Hematopoietic multipotent progenitor cell treated with erythropoietin and hydrocortisone succinate and interleukin-3 and kit ligand, for 8 days (in vitro differentiated cells): ENCODE measurements at regions not wholly inside any gene's neighbourhood (a gene's known extent, or its start where the extent isn't known, plus 50 kb on each side); places are given as distances from the start of the nearest gene placed in this dataset.
"Not testable (repeated sequence)": the region's sequence is repeated elsewhere in the genome, so short reads cannot be mapped to it uniquely, and the experiment has no call there.

Source experiments
- DNase-seq: peaks from one replicate; pipeline ENCODE4 v3.0.0-alpha.2; 2015

DNA sequence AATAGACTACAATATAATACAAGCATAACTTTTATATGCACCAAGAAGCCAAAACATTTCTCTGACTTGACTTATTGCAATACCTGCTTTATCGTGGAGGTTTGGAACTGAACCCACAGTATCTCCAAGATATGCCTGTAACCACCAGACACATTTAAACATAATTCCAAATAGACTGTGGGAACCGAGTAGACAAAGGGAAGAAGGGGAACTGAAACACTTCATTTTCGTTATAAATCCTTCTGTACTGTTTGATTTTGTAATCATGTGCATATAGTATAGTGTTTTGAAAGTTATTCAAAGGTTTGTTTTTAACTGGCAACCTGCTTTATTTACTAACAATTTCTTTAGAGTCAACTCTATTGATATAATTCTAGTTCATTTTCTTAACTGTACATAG is 154.9 kb upstream of the BEND6 start:
- DNase-seq = no peak

GRCh38 chr6:56798163-56798562 is 155.5 kb upstream of the DST start:
- no peak for DNase-seq

- no peak for DNase-seq
Measured at GRCh38 chr6:56796196-56796532, 153.5 kb upstream of the DST start.

- no peak for DNase-seq
Measured at GRCh38 chr6:56795466-56796195, 152.9 kb upstream of the DST start.

DNA sequence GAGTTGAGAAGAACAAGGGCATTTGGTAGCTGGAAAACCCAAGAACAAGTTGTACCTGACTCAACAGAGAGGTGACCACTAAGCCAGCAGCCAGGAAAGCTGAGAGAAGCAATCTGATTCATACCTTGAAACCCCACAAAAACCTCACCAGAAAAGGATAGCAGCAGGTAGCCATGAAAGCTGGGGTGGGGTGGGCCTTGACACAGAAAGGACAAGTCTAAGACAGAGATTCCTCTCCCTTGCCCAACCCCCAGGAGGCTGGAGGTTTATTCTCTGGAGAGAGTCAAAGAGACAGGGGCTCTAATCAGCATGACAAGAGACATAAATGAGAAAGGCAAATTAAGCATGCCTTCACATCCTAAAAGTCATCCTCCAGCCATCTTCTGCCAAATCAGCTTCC is 151.7 kb upstream of the DST start:
- no peak for DNase-seq

- no peak for DNase-seq
Measured at GRCh38 chr6:56793938-56794337, 151.2 kb upstream of the DST start.

DNA sequence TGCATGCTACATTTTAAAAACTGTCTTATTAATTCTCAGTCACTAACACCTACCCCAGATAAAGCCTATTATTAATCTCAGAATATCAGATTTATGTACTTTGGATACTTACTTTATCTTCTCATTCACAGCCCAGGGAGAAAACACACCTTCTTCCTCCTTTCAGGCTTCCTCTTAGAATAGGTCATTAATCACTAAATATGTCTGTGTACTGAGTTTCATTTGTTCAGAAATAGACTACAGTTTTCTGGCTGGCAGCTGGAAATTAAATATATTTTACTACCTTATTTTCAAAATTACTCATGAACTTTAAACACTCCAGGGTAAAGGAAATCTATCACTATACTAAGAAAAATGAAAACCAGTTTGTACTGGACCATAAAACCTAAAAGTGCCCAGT is 147.7 kb upstream of the DST start:
- DNase-seq = no peak

DNA sequence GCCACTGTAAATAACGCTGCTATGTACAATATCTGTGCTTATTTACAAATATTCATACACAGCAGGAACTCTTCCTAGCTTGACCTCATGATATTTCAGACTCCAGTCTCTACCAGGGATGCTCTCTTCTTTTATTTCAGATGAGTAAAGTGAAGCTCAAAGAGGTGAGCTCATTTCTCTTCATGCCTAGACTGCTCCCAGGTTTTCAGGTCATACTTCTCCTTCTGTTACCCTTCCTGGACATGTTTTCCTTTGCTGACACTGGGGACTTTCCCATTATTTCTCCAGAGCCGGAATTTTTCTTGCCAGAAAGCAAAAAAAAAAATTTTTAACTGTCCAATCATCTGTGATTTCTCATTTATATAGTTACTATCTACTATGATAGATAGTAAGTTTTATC is 147.2 kb upstream of the DST start:
- no peak for DNase-seq

GRCh38 chr6:56789342-56789741 is 146.7 kb upstream of the DST start:
- no peak for DNase-seq

- no peak for DNase-seq
Measured at GRCh38 chr6:56787209-56787608, 144.5 kb upstream of the DST start.

DNA sequence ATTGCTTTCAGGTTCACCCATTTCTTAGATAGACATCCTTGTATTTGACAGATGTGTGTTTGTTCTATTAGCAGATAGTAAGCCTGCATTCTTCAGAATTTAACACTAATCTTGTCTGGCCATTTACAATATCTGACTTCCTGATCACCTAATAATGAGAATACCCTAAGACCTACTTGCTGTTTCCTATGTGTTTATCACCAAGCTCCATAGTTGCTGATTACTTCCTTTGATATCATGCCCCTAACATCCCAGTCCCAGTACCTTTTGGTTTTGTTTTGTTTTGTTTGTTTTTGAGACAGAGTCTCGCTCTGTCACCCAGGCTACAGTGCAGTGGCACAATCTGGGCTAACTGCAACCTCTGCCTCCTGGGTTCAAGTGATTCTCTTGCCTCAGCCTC is 143.6 kb upstream of the DST start:
- no peak for DNase-seq

- not testable (repeated sequence) for DNase-seq
Measured at GRCh38 chr6:56785536-56785935, 142.8 kb upstream of the DST start.

DNA sequence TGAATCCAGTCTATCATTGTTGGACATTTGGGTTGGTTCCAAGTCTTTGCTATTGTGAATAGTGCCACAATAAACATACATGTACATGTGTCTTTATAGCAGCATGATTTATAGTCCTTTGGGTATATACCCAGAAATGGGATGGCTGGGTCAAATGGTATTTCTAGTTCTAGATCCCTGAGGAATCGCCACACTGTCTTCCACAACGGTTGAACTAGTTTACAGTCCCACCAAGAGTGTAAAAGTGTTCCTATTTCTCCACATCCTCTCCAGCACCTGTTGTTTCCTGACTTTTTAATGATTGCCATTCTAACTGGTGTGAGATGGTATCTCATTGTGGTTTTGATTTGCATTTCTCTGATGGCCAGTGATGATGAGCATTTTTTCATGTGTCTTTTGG is 137.4 kb upstream of the DST start:
- DNase-seq = not testable (repeated sequence)

DNA sequence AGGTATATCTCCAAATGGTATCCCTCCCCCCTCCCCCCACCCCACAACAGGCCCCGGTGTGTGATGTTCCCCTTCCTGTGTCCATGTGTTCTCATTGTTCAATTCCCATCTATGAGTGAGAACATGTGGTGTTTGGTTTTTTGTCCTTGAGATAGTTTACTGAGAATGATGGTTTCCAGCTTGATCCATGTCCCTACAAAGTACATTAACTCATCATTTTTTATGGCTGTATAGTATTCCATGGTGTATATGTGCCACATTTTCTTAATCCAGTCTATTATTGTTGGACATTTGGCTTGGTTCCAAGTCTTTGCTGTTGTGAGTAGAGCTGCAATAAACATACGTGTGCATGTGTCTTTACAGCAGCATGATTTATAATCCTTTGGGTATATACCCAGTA is 135.8 kb upstream of the DST start:
- DNase-seq = not testable (repeated sequence)

- no peak for DNase-seq
Measured at GRCh38 chr6:56775498-56776166, 132.9 kb upstream of the DST start.

DNA sequence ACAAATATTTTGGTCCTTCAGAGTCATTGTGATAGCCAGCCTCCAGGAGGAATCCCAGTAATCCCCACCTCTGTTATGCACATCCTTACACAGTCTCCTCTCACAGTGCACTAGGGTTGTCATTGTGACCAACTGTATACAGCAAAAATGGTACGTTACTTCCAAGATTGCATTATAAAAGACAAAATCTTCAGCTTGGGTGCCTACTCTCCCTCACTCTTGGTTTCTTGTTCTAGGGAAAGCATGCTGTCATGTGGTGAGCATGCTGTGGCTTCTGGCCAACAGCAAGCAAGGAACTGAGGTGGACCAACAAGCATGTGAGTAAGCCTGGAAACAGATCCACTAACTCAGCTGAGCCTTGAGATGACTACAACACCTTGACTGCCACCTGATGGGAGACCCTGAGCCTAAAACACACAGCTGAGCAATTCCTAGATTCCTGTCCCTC is 130.1 kb upstream of the DST start:
- no peak for DNase-seq

DNA sequence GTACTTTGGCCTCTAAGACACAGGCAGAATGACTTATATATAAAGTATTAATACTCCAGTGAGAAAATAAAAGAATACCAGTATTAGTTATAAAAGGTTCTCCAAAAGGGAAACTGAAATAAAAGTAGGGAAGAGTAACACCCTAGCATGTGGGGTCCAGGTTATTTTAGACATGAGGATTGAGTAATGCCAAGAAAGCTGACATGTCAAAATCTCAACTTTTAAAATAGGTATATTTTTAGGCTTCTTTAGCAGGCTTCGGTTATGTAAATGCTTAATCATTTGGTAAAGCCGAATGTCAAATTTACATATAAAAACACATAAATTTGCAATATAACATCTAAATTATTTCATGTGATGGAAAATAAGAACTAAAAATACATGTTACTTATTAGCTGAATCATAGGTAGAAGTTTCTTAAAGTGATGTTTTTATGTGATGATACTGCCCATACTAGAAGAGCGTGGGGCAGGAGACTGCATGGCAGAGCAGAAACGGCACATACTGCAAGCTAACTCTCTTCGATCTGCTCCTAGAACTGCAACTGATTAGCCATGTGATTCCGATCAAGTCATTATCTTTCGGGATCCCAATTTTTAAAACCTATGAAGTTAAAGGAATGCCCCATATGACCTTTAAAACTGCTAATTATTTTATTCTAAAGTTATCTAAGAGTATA is 129.4 kb upstream of the DST start:
- no peak for DNase-seq

- no peak for DNase-seq
Measured at GRCh38 chr6:56771189-56771588, 128.5 kb upstream of the DST start.

GRCh38 chr6:56770011-56770520 is 127.4 kb upstream of the DST start:
- no peak for DNase-seq

- DNase-seq = no peak
Measured at GRCh38 chr6:56767892-56768531, 125.3 kb upstream of the DST start.

- DNase-seq = no peak
Measured at GRCh38 chr6:56767435-56767834, 124.7 kb upstream of the DST start.

- no peak for DNase-seq
Measured at GRCh38 chr6:56766806-56767178, 124.1 kb upstream of the DST start.

DNA sequence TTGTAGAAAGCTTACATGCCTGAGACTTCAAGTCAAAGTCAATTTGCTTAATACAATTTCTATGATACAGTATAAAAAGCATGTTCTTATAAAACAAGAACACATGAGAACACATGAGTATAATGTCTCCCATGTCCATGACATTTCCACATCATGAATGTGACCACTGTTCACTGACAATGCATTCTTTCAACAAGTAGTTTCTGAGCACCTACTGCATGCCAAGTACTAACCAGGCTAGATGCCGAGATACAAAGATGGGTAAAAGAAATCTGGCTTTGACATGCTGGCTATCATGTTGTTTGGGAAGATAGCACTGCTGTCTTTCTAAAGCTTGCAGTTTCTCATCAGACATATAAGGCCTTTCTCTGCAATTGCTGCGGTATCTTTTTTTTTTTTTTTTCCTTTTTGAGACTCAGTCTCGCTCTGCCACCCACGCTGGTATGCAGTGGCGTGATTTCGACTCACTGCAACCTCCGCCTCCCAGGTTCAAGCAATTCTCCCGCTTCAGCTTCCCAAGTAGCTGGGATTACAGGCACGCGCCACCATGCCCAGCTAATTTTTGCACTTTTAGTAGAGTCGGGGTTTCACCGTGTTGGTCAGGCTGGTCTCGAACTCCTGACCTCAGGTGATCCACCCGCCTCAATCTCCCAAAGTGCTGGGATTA is 123.6 kb upstream of the DST start:
- no peak for DNase-seq
